HUES6 (cell line): ENCODE measurements at regions not wholly inside any gene's neighbourhood (a gene's known extent, or its start where the extent isn't known, plus 50 kb on each side); places are given as distances from the start of the nearest gene placed in this dataset.

Experiments
- H3K27ac ChIP-seq: 2 replicates; pipeline ENCODE4 v1.7.0; 2013; ENCODE audit warnings: low read depth, mild to moderate bottlenecking, low read length, inconsistent platforms
- H3K27me3 ChIP-seq: 2 replicates; pipeline ENCODE4 v1.6.1; 2013; ENCODE audit warnings: low read length; ENCODE audit not compliant: control insufficient read depth, insufficient read depth
- H3K36me3 ChIP-seq: 2 replicates; pipeline ENCODE4 v1.6.1; 2013; ENCODE audit warnings: low read length; ENCODE audit not compliant: control insufficient read depth, insufficient read depth
- H3K4me1 ChIP-seq: 2 replicates; pipeline ENCODE4 v1.6.1; 2013; ENCODE audit warnings: low read length; ENCODE audit not compliant: control insufficient read depth, insufficient read depth
- H3K4me3 ChIP-seq: 2 replicates; pipeline ENCODE4 v1.5.1; 2013; ENCODE audit warnings: low read depth, low read length
- H3K9ac ChIP-seq: one replicate; pipeline ENCODE4 v1.6.1; 2013; ENCODE audit warnings: mild to moderate bottlenecking, low read length
- H3K9me3 ChIP-seq: 2 replicates; pipeline ENCODE4 v1.6.1; 2013; ENCODE audit warnings: low read depth, low read length; ENCODE audit not compliant: control insufficient read depth, insufficient read depth

- Histone ChIP-seq H3K9me3 (no peaks in the 10 kb centered on the region), H3K27ac (no peak overlapping the region), H3K27me3 (0 out of 2 replicates have a peak, but pooled peaks cover 3% of the 10 kb centered on the region), H3K36me3 (no peaks in the 10 kb centered on the region), H3K4me1 (no peaks in the 10 kb centered on the region), H3K4me3 (no peak overlapping the region), H3K9ac (no peak overlapping the region)
Measured at GRCh38 chr7:155138204-155138603, 68.1 kb downstream of the HTR5A start.

GRCh38 chr7:155141562-155141961 lies 71.4 kb downstream of the HTR5A start:
- Histone ChIP-seq H3K4me3 (no peak overlapping the region), H3K9me3 (no peaks in the 10 kb centered on the region), H3K4me1 (no peaks in the 10 kb centered on the region), H3K36me3 (no peaks in the 10 kb centered on the region), H3K27ac (no peak overlapping the region), H3K9ac (no peak overlapping the region), H3K27me3 (0 out of 2 replicates have a peak, but pooled peaks cover 3% of the 10 kb centered on the region)

GRCh38 chr7:155143381-155143780 lies 73.3 kb downstream of the HTR5A start:
- Histone ChIP-seq H3K36me3 (no peaks in the 10 kb centered on the region), H3K4me3 (no peak overlapping the region), H3K27me3 (0 out of 2 replicates have a peak, but pooled peaks cover 3% of the 10 kb centered on the region), H3K9me3 (no peaks in the 10 kb centered on the region), H3K4me1 (no peaks in the 10 kb centered on the region), H3K9ac (no peak overlapping the region), H3K27ac (no peak overlapping the region)

- H3K4me1 ChIP-seq = no peaks in the 10 kb centered on the region
- H3K27me3 ChIP-seq = 0 out of 2 replicates have a peak, but pooled peaks cover 3% of the 10 kb centered on the region
- no peaks in the 10 kb centered on the region; the same call in 1 of the 2 replicates for H3K9me3 ChIP-seq
- no peaks in the 10 kb centered on the region for H3K36me3 ChIP-seq
- no peak overlapping the region for H3K4me3 ChIP-seq
- H3K27ac ChIP-seq = no peak overlapping the region
- no peak overlapping the region for H3K9ac ChIP-seq
Measured at GRCh38 chr7:155144371-155144770, 74.2 kb downstream of the HTR5A start.

- H3K27me3 ChIP-seq = 0 out of 2 replicates have a peak, but pooled peaks cover 3% of the 10 kb centered on the region
- no peaks in the 10 kb centered on the region for H3K4me1 ChIP-seq
- no peaks in the 10 kb centered on the region for H3K36me3 ChIP-seq
- H3K9me3 ChIP-seq = no peaks in the 10 kb centered on the region; the same call in none of the 2 replicates
- H3K27ac ChIP-seq = no peak overlapping the region
- no peak overlapping the region for H3K4me3 ChIP-seq
- no peak overlapping the region for H3K9ac ChIP-seq
Measured at GRCh38 chr7:155145477-155146255, 75.5 kb downstream of the HTR5A start.

GRCh38 chr7:155147172-155147571 lies 77.0 kb downstream of the HTR5A start:
- no peak overlapping the region for H3K27ac ChIP-seq
- peaks cover 6% of the 10 kb centered on the region for H3K9me3 ChIP-seq
- H3K9ac ChIP-seq = no peak overlapping the region
- H3K36me3 ChIP-seq = no peaks in the 10 kb centered on the region
- H3K27me3 ChIP-seq = 0 out of 2 replicates have a peak, but pooled peaks cover 3% of the 10 kb centered on the region
- H3K4me1 ChIP-seq = no peaks in the 10 kb centered on the region
- no peak overlapping the region for H3K4me3 ChIP-seq

GRCh38 chr7:155147624-155148023 lies 77.5 kb downstream of the HTR5A start:
- Histone ChIP-seq H3K36me3 (no peaks in the 10 kb centered on the region), H3K9ac (no peak overlapping the region), H3K4me3 (no peak overlapping the region), H3K4me1 (no peaks in the 10 kb centered on the region), H3K27me3 (0 out of 2 replicates have a peak, but pooled peaks cover 3% of the 10 kb centered on the region), H3K27ac (no peak overlapping the region), H3K9me3 (peaks cover 9% of the 10 kb centered on the region)

- H3K4me3 ChIP-seq = no peak overlapping the region
Measured at GRCh38 chr7:155153676-155154075, 83.6 kb downstream of the HTR5A start.

GRCh38 chr7:155154586-155154985 lies 84.5 kb downstream of the HTR5A start:
- no peak overlapping the region for H3K27ac ChIP-seq
- no peaks in the 10 kb centered on the region for H3K36me3 ChIP-seq
- H3K4me3 ChIP-seq = no peak overlapping the region
- H3K9me3 ChIP-seq = peaks cover 53% of the 10 kb centered on the region
- no peaks in the 10 kb centered on the region; the same call in 1 of the 2 replicates for H3K27me3 ChIP-seq
- H3K9ac ChIP-seq = no peak overlapping the region
- H3K4me1 ChIP-seq = no peaks in the 10 kb centered on the region

More at GRCh38 chr7:155153676-155154075, 83.6 kb downstream of the HTR5A start:
- Histone ChIP-seq H3K4me1 (no peaks in the 10 kb centered on the region), H3K9me3 (peaks cover 52% of the 10 kb centered on the region), H3K9ac (no peak overlapping the region), H3K27ac (no peak overlapping the region), H3K27me3 (no peaks in the 10 kb centered on the region; the same call in 1 of the 2 replicates), H3K36me3 (no peaks in the 10 kb centered on the region)

GRCh38 chr7:155161690-155162089 lies 91.6 kb downstream of the HTR5A start:
- Histone ChIP-seq H3K27ac (no peak overlapping the region), H3K36me3 (no peaks in the 10 kb centered on the region), H3K4me1 (no peaks in the 10 kb centered on the region), H3K4me3 (no peak overlapping the region), H3K9me3 (peaks cover 11% of the 10 kb centered on the region), H3K27me3 (no peaks in the 10 kb centered on the region), H3K9ac (no peak overlapping the region)

GRCh38 chr7:155162422-155162821 lies 92.3 kb downstream of the HTR5A start:
- H3K27ac ChIP-seq = no peak overlapping the region
- H3K36me3 ChIP-seq = no peaks in the 10 kb centered on the region
- no peak overlapping the region for H3K9ac ChIP-seq
- H3K27me3 ChIP-seq = no peaks in the 10 kb centered on the region
- H3K9me3 ChIP-seq = peaks cover 10% of the 10 kb centered on the region
- H3K4me1 ChIP-seq = no peaks in the 10 kb centered on the region
- H3K4me3 ChIP-seq = no peak overlapping the region
